ENCODE measurements at regions not wholly inside any gene's neighbourhood (a gene's known extent, or its start where the extent isn't known, plus 50 kb on each side); places are given as distances from the start of the nearest gene placed in this dataset.
"Not testable (repeated sequence)": the region's sequence is repeated elsewhere in the genome, so short reads cannot be mapped to it uniquely, and the experiment has no call there.

DNA sequence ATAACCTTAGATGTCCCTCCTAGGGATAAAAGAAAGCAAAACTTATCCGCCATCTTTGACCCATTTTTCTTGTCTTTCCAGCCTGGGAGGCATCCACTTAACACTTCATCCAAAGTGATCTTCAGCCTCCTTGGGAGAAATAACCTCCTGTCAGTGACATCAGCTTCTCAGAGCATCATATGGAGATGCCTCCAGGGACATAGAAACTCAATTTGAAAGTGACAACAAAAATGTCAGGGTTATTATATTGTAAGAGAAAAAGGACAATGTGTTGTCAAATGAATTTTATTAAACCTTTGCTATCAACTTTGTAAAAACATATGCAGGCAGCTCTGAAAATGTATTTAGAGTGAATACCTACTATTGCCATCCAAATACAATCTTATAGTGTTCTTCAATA lies 371.2 kb upstream of the ADARB2 start:
- DNase-seq (ENCODE audit: low read depth in 2 of 2) = no peak

GRCh38 chr10:2106641-2107040 lies 369.3 kb upstream of the ADARB2 start:
- DNase-seq (ENCODE audit: low read depth in 2 of 2) = no peak

DNA sequence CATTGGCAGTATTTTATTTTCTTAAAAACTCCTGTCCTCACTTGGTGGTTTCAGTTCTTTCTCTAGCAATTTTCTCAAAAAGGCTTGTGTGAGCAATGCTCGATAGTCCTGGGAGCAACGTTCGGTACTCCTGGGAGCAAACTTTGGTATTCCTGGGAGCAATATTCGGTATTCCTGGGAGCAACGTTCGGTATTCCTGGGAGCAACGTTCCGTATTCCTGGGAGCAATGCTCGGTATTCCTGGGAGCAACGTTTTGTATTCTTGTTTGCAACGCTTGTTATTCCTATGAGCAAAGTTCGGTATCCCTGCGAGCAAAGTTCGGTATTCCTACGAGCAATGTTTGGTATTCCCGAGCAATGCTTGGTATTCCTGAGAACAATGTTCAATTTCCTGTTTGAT lies 362.0 kb upstream of the ADARB2 start:
- no peak for DNase-seq (ENCODE audit: low read depth in 2 of 2)

- no peak for DNase-seq (ENCODE audit: low read depth in 2 of 2)
Measured at GRCh38 chr10:2097937-2098336, 360.6 kb upstream of the ADARB2 start.

- DNase-seq (ENCODE audit: low read depth in 2 of 2) = no peak
Measured at GRCh38 chr10:2094171-2094570, 356.8 kb upstream of the ADARB2 start.

- no peak for DNase-seq (ENCODE audit: low read depth in 2 of 2)
Measured at GRCh38 chr10:2083591-2083990, 346.3 kb upstream of the ADARB2 start.

GRCh38 chr10:2081501-2081900 lies 344.2 kb upstream of the ADARB2 start:
- no peak for DNase-seq (ENCODE audit: low read depth in 2 of 2)

DNA sequence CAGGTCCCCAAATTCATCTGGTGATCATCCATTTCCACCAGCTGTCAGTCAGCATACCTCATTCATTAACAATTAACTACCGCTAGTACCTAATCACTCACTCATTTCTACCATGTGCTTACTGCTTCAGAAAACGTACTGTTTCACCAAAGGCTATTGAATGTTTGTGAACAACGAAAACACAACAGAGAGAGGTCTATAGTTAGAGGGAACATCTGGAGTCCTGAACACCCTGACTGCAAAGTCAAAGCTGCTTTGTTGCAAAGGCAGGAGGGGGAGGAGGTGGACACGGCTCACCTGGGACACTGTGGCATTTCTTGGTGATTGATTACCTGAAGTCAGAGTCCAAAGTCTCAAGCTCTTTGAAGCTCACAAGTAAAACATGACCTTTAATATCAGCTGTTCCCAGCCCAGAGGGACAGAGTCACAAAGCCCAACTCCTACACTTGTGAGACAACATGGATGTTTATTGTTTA lies 342.3 kb upstream of the ADARB2 start:
- no peak for DNase-seq (ENCODE audit: low read depth in 2 of 2)

DNA sequence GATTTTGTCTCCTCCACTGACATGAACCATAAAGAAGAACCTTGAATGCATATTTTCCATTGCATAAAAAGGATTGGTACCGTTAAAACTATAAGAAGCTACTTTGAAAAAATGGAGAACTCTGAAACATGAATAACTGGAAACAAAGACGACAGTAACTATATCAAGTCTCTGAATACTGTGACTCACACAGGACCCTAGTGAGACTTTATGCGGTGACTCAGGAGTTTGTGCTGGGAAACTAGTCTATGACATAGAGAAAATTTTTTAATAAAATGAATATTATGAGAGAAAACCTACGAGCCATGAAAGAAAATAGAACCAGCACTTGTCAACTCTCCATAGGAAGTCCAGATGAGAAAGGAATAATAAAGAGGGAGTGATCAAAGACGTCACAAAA lies 339.9 kb upstream of the ADARB2 start:
- DNase-seq (ENCODE audit: low read depth in 2 of 2) = no peak

DNA sequence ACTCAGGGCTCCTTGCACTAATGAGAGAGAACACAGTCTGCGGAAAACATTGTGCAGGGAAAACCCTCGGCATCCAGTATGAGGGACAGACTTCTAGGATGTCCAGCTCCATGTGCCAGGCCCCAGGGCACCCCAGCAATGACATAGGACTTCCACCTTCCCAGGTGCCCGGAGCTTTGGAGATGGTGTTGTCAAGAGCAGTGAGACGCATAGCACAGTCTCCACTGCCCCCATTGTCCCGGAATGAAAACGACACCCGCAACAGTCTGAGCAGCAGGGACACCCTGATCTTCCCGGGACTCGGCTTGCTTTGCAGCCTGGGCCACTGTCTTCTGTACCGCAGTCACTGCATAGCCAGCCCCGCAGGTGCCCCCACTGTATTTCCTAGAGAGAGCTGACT lies 339.2 kb upstream of the ADARB2 start:
- no peak for DNase-seq (ENCODE audit: low read depth in 2 of 2)

DNA sequence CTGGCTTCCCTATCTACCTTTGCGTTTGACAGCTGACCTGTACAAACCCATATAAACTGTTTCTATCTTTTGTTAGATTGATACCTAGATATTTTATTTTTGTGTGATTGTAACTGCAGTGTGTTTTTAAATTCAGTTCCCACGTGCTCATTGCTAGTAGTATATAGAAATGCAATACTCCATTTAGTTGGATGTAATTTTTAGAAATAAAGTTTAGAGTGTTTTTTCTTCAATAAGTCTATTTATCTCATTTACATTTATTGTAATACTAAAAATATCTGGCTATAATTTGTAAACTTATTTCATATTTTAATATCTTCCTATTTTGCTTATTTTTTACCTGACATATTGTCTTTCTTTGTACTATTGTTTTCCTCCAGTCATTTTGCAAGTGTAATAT lies 329.7 kb upstream of the ADARB2 start:
- DNase-seq (ENCODE audit: low read depth in 2 of 2) = no peak

GRCh38 chr10:2054728-2055127 lies 317.4 kb upstream of the ADARB2 start:
- no peak for DNase-seq (ENCODE audit: low read depth in 2 of 2)

- DNase-seq (ENCODE audit: low read depth in 2 of 2) = no peak
Measured at GRCh38 chr10:2053805-2054204, 316.5 kb upstream of the ADARB2 start.

GRCh38 chr10:2051108-2051507 lies 313.8 kb upstream of the ADARB2 start:
- no peak for DNase-seq (ENCODE audit: low read depth in 2 of 2)

DNA sequence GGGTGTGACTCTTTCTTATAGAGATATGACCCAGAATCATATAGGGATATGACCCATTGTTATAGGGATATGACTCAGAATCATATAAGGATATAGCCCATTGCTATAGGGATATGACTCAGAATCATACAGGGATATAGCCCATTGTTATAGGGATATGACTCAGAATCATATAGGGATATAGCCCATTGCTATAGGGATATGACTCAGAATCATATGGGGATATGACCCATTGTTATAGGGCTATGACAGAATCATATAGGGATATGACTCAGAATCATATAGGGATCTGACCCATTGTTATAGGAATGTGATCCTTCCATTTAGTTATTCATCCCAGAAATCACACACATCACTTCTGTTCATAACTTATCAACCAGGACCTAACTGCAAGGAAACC lies 312.2 kb upstream of the ADARB2 start:
- DNase-seq (ENCODE audit: low read depth in 2 of 2) = no peak

GRCh38 chr10:2048337-2048973 lies 311.1 kb upstream of the ADARB2 start:
- no peak for DNase-seq (ENCODE audit: low read depth in 2 of 2)

DNA sequence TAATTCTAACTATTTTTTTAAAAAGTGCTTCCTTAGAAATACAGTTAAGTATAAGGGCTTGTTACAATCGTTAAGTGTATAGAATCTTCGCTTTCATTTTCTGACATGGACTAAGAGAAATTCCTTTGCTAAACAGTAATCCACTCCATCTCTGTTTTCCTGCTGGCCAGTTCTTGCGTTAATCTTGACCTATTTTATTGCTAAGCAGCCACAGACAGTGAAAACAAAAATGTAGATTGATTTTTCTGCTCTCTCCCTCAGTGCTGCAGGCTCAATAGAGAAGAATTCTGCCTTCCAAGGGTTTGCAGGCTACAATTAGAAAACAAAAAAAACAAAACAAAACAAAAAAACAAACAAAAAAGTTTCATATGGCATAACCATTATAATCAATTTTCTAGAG lies 310.4 kb upstream of the ADARB2 start:
- no peak for DNase-seq (ENCODE audit: low read depth in 2 of 2)

- no peak for DNase-seq (ENCODE audit: low read depth in 2 of 2)
Measured at GRCh38 chr10:2043379-2043778, 306.1 kb upstream of the ADARB2 start.

DNA sequence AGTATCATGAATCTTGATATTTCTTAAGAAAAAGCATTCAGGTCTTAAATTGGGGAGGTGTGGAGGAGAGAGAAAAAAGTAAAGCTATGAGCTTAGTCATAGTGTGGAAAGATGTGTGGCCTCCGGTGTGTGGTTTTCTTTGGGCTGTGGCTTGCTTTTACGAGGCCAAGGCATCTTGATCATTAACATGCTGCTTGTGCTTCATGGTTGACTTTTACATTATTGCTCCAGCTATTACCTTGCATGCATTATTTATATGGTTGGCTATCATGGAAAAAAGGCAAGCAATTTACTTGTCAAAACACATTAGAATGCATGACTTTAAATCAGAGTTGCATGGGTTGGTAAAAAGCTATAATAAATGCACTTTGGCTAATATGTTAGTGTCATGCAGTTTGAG lies 300.7 kb upstream of the ADARB2 start:
- DNase-seq (ENCODE audit: low read depth in 2 of 2) = no peak

DNA sequence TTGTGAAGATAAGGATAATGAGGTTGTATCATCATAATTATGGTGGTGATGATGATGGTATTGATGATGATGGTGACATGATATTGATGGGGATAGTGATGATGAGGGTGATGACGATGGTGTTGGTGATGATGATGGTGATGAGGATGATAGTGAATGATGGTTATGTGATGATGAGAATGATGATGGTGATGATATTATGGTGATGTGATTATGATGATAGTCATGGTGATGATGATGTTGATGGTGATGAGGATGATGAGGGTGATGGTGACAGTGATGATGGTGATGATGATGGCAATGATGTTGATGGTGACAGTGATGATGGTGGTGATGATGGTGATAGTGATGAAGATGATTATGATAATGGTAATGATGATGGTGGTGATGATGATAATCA lies 299.9 kb upstream of the ADARB2 start:
- DNase-seq (ENCODE audit: low read depth in 2 of 2) = no peak

DNA sequence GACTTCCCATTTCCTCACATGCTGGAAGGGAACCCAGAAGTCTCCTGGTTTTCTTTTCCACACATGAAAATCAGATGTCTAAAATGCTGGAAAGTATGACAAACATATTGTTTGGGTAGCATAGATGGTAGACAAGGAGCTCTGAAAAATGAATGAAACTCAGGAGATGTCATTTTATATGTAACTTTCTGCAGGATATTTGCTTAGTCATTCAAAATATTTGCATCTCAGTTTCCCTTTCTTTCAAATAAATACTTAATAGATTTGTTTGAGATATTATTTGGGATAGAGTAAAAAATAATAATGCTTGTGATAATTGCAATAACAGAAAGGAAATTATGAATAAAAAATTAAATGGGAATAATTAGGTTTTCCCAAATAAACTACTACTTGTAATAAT lies 298.9 kb upstream of the ADARB2 start:
- no peak for DNase-seq (ENCODE audit: low read depth in 2 of 2)

DNA sequence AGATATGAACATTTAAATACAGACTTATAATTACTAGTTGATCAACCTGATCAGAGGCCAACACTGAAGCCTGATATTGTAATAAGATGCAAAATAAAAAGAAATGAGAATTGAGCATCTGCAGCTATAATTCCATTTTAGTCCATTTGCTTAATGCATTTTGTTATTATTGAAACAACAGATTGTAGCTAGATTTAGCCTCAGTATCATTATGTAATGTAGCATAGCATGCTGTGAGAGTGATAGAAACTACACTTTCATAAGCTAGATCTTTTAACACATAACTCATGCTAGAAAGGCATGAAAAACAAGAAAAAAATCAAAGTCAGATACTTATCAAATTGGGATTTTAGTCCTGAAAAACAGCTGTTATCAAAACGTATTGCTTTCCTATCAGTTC lies 292.7 kb upstream of the ADARB2 start:
- DNase-seq (ENCODE audit: low read depth in 2 of 2) = no peak

DNA sequence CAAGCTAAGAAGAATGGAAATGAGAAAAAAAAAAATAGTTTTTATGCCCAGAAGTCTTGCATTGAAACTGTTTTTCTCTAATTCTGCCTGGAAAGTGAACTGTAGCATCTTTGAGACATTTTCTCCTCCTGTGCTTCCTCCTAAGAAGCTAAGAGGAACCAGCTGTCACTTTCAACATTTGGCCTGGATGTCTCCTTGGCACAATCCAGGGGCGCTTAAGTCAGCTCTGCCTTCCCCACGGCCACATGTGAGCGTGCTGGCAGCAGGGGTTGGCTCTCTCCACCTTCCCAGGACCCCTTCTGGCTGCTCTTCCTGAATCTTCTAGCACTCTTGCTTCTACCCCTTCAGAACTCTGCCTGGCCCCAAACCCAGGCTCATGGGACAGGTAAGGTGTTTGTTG lies 289.6 kb upstream of the ADARB2 start:
- no peak for DNase-seq (ENCODE audit: low read depth in 2 of 2)

- not testable (repeated sequence) for DNase-seq (ENCODE audit: low read depth in 2 of 2)
Measured at GRCh38 chr10:2024750-2025149, 287.4 kb upstream of the ADARB2 start.
